Calu3 (cell line): ENCODE measurements at regions not wholly inside any gene's neighbourhood (a gene's known extent, or its start where the extent isn't known, plus 50 kb on each side); places are given as distances from the start of the nearest gene placed in this dataset.

Source experiments
- BruUV-seq: library from RNA; stranded (reverse); fragments of 400-500 nt; replicated peaks from 2 replicates; lab custom pipeline; 2021; lab: Mats Ljungman, UMichigan
- CTCF ChIA-PET: fragments of 300-600 bp; sonication (Branson Sonifier 250); formaldehyde crosslinking; loops from one replicate; lab custom pipeline; 2022; ENCODE audit warnings: antibody characterized with exemption; lab: Charles Lee
- DNase-seq: peaks from one replicate; pipeline ENCODE4 v3.0.0; 2022
- H3K27ac Mint-ChIP-seq: one replicate; pipeline ENCODE4 v1.8.0; 2022; ENCODE audit warnings: mixed read lengths; ENCODE audit not compliant: unreplicated experiment
- H3K27me3 Mint-ChIP-seq: one replicate; pipeline ENCODE4 v1.8.0; 2022; ENCODE audit warnings: mixed read lengths; ENCODE audit not compliant: unreplicated experiment
- H3K36me3 Mint-ChIP-seq: one replicate; pipeline ENCODE4 v1.8.0; 2022; ENCODE audit warnings: mild to moderate bottlenecking, moderate library complexity, mixed read lengths; ENCODE audit not compliant: insufficient read depth, unreplicated experiment
- H3K4me1 Mint-ChIP-seq: one replicate; pipeline ENCODE4 v1.8.0; 2022; ENCODE audit warnings: mild to moderate bottlenecking, low read depth, mixed read lengths; ENCODE audit not compliant: unreplicated experiment
- H3K4me3 Mint-ChIP-seq: one replicate; pipeline ENCODE4 v1.8.0; 2022; ENCODE audit warnings: mild to moderate bottlenecking, low read depth, moderate library complexity, mixed read lengths; ENCODE audit not compliant: unreplicated experiment
- H3K9me3 Mint-ChIP-seq: one replicate; pipeline ENCODE4 v1.8.0; 2022; ENCODE audit warnings: low read depth, mixed read lengths; ENCODE audit not compliant: unreplicated experiment
- intact Hi-C: fragments of 100-400 bp; cut with micrococcal nuclease; formaldehyde crosslinking; loops from one replicate; pipeline ENCODE4 v1.10.0; 2022; ENCODE audit not compliant: unreplicated experiment
- TF ChIP-seq, protein P1 (sequence below): fragments of 200-600 bp; IDR thresholded peaks from one replicate; pipeline ENCODE4 v1.8.0; 2022; ENCODE audit warnings: antibody characterized with exemption; ENCODE audit not compliant: unreplicated experiment

- no peaks in the 10 kb centered on the region for H3K27me3 Mint-ChIP-seq
- DNase-seq = no peak
- H3K36me3 Mint-ChIP-seq = no peaks in the 10 kb centered on the region
- intact Hi-C loops = no loop called here
- H3K9me3 Mint-ChIP-seq = no peaks in the 10 kb centered on the region
- H3K4me3 Mint-ChIP-seq = no peak overlapping the region
- peaks cover 14% of the 10 kb centered on the region for H3K4me1 Mint-ChIP-seq
- TF ChIP-seq, protein P1, sequence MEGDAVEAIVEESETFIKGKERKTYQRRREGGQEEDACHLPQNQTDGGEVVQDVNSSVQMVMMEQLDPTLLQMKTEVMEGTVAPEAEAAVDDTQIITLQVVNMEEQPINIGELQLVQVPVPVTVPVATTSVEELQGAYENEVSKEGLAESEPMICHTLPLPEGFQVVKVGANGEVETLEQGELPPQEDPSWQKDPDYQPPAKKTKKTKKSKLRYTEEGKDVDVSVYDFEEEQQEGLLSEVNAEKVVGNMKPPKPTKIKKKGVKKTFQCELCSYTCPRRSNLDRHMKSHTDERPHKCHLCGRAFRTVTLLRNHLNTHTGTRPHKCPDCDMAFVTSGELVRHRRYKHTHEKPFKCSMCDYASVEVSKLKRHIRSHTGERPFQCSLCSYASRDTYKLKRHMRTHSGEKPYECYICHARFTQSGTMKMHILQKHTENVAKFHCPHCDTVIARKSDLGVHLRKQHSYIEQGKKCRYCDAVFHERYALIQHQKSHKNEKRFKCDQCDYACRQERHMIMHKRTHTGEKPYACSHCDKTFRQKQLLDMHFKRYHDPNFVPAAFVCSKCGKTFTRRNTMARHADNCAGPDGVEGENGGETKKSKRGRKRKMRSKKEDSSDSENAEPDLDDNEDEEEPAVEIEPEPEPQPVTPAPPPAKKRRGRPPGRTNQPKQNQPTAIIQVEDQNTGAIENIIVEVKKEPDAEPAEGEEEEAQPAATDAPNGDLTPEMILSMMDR = no peak
- CTCF ChIA-PET = interaction anchor here (1.1 kb wide), 1 partner anchor 157 kb away, joined by 3 read pairs; no protein-coding TSS in a partner anchor
- no peak overlapping the region for H3K27ac Mint-ChIP-seq
- BruUV-seq = no TSS peak
Measured at GRCh38 chr1:184824691-184825323, 70.1 kb upstream of the EDEM3 start.

DNA sequence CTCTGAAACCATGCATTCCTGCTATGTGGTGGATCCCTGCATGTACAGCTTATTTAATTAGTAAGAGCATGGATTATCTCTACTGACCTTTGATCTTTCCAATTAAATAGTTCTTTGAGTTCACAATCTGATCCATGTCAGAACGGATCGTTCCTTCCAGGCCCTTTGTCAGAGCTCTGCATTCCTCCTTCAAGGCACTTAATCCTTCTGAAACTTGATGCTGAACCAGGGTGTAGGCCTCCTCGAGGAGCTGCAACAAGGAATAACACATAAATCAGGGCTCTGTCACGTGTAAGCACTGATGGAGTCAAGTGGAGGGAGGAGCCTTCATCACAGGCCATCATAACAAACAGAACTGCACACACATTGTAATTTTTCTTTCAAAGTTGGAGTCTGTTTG, 68.4 kb upstream of the EDEM3 start:
- TF ChIP-seq, protein P1 = no peak
- Mint-ChIP-seq H3K27me3 (no peaks in the 10 kb centered on the region), H3K36me3 (no peaks in the 10 kb centered on the region), H3K4me1 (peaks cover 8% of the 10 kb centered on the region), H3K4me3 (no peak overlapping the region), H3K9me3 (no peaks in the 10 kb centered on the region), H3K27ac (no peak overlapping the region)
- CTCF ChIA-PET = interaction anchor here (0.6 kb wide), 1 partner anchor 353 kb away, joined by 9 read pairs; no protein-coding TSS in a partner anchor
- no TSS peak for BruUV-seq
- no peak for DNase-seq
- intact Hi-C loops = no loop called here

DNA sequence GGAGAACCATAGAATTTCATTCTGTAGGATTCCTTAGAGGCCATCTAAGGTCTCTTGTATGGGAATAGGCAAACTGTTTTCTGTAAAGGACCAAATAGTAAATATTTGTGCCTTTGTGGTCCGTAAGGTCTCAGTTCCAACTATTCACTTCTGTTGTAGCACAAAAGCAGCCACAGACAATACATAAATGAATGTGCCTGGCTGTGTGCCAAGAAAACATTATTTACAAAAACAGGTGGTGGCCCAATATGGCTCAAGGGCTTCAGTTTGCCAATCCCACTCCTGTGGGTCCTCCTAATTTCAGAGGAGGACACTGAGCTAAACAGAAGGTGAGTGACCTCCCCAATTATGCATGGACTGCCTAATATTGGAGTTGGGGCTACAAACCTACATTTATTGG, 67.6 kb upstream of the EDEM3 start:
- TF ChIP-seq, protein P1 = no peak
- H3K27me3 Mint-ChIP-seq = no peaks in the 10 kb centered on the region
- no peaks in the 10 kb centered on the region for H3K4me1 Mint-ChIP-seq
- H3K4me3 Mint-ChIP-seq = no peak overlapping the region
- no peak for DNase-seq
- peaks cover 4% of the 10 kb centered on the region for H3K36me3 Mint-ChIP-seq
- BruUV-seq = no TSS peak
- no peak overlapping the region for H3K27ac Mint-ChIP-seq
- H3K9me3 Mint-ChIP-seq = no peaks in the 10 kb centered on the region
- CTCF ChIA-PET = no interaction called here
- intact Hi-C loops = no loop called here

GRCh38 chr1:184821658-184822057, 67.0 kb upstream of the EDEM3 start:
- Mint-ChIP-seq H3K9me3 (no peaks in the 10 kb centered on the region), H3K4me3 (no peak overlapping the region), H3K27ac (no peak overlapping the region), H3K4me1 (no peaks in the 10 kb centered on the region), H3K27me3 (no peaks in the 10 kb centered on the region), H3K36me3 (peaks cover 5% of the 10 kb centered on the region)
- BruUV-seq = no TSS peak
- TF ChIP-seq, protein P1 = no peak
- no peak for DNase-seq
- CTCF ChIA-PET = no interaction called here
- intact Hi-C loops = no loop called here
